HG03097 (cell line): ENCODE measurements at regions not wholly inside any gene's neighbourhood (a gene's known extent, or its start where the extent isn't known, plus 50 kb on each side); places are given as distances from the start of the nearest gene placed in this dataset.
"Not testable (repeated sequence)": the region's sequence is repeated elsewhere in the genome, so short reads cannot be mapped to it uniquely, and the experiment has no call there.

Source experiments
- ATAC-seq: cut with Tn5 transposase; IDR thresholded peaks from one replicate; pipeline ENCODE4 v1.9.1; 2021; ENCODE audit not compliant: unreplicated experiment, low FRiP score

DNA sequence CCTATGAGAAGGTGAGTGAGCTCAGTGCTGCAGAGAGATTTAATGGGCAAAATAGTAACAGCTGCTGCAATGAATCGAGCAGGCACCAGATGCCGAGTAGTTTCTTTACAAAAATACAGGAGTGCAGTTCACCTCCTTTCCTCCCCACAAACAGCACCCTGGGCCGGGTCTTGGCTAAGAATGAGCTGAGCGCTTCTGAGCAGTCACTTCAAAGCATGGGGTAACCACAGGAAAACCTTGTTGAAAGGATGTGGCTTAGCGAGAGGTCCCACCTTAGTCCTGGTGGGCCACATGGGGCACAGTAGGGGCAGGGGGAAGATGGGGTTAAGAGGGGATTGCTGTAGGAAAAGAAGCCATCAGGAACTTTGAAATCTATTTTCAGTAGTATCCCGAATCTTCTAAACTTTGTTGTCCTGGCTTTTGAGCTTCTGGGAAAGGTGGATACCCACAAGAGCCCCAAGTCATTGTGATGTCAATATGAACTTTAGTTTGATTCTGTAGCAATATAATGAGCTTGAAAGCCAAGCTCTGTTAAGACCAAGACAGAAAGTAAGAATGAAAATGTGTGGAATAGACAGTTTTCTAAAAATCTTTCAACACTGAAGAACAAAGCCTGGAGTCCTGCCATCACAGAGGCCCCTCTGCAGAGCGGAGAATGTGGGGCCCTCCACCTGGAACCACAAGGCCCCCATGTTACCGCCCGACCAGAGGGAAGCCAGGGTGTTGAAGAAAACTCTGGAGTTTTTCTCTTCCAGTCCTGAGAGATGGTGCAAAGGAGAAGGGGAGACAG is 101.0 kb upstream of the ZNF236 start:
- ATAC-seq, result no peak

GRCh38 chr18:76720683-76721082 is 101.7 kb upstream of the ZNF236 start:
- no peak for ATAC-seq

DNA sequence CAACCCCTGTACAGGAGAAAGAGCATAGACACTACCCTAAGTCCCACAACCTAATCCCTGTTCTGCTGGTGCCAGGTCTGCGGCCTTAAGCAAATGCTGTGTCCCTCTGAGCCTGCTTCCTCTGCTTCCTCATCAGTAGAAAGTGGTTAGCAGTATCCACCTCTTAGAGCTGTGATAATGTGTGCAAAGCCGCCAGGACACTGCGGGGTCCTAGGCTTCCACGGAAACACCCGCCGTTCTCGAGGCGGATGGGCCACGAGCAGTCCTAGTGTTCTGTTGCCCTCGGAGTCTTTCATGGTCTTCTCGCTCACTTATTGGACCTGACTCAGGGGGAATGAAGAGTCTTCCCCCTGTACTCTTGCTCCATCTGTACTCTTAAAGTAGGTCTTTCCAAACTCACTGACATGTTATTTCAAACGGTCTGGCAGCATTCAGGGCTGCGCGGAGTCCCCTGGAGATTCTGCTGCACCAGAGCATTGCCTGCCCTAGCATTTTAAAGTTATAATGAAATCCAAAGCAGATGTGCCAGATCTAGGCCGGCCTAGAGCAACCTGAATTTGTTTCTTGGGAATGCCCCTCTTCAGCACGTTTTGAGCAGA is 107.2 kb upstream of the ZNF236 start:
- no peak for ATAC-seq

GRCh38 chr18:76713432-76713831 is 108.9 kb upstream of the ZNF236 start:
- ATAC-seq, result no peak

DNA sequence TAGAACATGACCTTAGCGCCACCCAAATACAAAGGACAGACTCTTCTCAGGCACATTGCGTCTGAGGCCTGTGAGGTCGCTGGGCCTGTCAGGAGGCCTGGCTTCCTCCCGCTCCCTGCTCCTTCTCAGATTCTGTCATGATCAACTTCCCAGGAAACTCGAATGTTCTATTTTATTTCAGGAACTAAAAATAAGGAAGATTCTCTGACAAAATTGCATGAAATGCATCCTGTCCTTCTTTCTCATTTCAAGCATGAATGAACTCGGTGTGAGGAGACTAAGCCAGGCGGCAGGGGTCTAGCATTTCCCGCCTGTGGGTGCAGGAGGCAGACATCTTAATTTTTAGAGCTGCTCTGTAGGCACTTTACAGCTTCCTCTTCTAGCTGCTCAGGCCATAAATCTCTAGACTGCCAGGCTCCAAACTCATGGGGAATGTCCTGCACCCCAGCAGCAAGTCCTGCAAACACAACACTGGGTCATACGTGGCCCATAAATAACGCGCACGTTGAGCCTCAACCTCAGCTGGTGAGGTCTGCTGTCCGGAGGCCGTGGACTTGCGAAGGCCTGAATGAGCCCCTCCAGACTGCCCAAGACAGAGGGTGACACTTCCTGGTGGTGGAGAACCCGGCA is 109.7 kb upstream of the ZNF236 start:
- ATAC-seq, result no peak

DNA sequence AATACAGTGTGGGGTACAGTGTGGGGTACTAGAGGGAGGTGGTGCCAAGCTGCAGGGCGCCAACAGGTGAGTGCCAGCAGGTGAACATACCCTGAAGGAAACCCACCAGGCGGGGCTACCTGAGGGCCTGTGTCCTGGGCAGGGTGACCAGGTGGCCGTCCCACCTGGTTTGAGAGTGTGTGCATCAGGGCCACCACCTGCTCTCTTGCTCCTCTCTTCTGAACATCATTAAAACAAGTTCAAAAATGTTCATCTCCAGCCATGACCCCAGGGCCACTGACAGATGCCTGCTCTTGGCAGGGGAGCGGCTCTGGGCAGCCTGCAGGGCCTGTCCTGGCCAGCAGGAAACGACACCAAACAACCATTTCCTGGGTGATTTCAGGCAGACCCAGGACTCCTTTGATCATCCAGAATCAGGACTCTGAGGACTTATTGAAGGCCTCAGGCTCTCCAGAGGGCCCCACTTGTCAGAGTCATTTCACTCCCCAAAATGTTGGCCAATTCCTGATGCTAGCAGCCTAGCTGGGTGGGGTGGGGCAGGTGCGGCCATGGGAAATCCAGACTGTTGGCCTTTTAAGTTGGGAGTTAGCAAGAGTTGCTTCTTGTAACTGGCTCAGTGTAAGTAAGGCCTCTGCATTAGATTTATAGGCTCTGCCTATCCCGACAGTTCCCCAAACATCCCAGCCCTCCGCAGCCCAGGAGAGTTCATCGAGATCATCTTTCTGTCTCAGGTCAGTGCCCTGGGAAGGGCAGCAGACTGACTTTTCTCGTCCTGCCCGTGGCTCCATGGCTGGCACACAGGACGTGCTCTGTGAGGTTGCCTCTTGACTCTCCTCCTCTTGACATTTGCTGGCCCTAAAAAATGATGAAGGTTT is 111.5 kb upstream of the ZNF236 start:
- ATAC-seq, result no peak

DNA sequence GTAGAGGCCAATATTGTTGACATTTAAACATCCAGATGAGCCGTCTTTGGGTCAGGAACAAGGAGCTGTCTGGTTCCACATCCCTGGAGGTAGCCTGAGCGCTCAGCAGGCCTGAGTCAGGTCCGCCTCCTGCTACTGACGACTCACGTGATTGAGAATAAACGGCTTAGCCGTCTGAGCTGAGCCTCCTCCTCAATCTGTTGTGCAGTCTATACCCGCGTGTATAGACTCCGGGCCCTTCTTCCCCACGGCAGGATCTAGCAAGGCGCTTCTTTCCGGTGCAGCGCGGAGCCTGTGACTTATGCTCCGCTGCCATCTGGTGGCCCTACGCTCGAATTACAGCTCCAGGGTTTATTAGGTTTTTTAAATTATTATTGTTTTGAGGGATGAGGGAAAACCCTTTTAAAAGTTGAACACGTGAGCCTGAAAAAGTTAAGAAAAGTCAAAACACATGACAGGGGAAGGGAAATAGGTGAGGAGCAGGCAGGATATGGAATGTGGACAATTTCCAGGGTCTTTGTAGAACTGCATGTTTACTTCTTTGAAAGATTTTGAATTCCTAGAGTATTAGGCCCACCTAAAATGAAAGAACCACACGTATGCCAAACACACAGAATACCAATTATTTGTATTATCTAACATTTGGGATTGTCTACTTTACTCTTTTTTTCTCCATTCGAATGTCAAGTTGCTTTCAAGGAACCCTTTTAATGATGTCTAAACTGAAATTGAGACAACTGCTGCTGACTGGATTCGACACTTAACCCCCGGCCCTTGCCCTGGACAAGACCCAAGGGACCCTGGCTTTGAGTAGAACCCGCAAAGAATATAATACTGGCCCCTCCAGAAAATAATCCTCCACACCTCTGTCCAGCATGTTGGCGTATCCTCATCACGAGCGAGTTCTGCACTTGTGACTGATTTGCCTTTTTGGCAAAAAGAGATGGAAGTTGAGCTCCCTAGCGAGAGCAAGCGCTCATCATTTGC is 112.4 kb upstream of the ZNF236 start:
- no peak for ATAC-seq

GRCh38 chr18:76708722-76709353 is 113.5 kb upstream of the ZNF236 start:
- ATAC-seq, result no peak

DNA sequence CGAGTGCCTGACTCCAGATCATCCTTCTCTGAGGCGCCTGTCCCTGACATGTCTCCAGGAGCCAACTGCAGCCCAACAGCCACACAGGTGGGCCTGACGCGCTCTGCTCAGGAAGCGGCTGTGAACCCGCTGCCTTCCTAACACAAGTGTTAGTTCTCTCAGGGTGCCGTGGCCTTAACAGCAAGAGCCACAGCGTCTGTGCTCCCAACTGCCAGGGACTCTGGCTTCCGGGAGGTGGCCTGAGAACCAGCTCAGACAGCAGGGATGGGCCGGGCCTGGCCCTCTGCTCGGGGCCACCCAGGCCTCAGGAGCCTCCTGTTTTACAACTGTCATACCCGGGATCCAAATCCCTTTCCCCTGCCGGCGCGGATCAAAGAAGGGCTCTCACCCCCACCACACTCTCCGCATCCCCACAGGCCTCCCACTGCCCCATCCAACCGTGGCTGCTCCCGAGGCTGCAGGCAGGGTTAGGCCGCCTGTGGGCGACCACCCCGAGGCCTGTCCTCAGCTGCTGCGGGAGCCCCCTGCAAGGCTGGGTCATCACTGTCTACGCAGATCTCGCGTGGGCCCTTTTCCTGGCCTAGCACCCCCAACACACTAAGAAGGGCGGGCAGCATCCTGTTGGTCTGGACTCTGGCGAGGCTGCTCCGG is 114.2 kb upstream of the ZNF236 start:
- no peak for ATAC-seq

DNA sequence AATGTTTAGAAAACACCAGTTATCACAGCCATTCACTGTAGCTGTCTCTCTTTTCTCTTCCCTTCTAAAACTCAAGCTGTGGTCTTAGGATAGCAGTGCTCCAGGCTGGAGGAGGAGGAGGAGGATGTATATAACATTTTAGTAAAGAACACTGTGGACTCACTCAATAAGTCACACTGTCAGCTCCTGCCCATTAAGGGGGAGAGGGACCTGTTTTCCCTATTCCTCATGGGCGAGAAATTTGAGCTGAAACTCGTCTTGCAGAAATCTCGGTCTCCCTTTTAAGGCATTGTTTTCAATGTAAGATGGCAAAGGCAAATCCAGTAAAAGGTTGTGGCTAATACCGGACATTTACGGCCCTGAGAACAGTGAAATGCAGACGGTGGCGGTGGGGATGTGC is 114.8 kb upstream of the ZNF236 start:
- no peak for ATAC-seq

DNA sequence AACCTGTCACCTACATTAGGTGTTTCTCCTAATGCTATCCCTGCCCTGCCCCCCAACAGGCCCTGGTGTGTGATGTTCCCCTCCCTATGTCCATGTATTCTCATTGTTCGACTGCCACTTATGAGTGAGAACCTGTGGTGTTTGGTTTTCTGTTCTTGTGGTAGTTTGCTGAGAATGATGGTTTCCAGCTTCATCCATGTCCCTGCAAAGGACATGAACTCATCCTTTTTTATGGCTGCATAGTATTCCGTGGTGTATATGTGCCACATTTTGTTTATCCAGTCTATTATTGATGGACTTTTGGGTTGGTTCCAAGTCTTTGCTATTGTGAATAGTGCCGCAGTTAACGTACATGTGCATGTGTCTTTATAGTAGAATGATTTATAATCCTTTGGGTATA is 117.8 kb upstream of the ZNF236 start:
- ATAC-seq, result not testable (repeated sequence)

DNA sequence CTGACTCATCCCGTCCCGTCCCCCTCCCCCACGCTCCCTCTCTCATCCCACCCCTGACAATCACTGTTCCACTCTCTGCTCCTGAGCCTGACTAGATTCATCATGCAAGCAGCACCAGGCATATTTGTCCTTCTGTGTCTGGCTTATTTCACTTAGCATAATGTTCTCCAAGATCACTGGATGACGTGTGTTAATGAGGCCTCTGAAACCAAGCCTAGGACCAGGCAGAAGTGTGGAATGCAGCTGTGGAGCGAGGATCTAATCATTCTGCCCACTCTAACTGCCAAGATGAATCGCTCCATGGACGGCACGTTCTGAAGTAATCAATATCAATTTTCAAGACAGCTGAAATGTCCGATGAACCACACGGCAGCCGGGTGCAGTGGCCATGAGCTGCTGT is 122.4 kb upstream of the ZNF236 start:
- ATAC-seq, result no peak

DNA sequence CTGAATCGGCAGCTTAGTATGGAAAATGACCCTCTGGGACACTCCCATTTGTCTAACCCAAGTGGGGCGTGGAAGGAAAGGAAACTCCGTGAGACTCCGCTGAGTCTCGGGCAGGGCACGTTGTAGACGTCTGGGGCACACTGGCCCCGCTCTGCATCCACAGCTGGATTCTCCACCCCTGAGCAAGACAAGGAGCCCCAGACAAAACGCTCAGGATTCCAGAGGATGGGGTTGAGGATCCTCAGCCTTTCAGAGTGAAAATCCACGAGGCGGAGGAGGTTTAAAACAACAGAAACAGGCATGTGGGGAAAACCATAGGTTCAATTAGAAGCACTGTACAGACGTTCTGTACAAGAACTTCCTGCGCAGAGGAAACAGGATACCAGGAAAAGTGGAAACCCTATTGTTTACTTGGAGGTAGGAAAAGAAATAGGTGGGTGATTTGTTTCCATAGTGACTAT is 124.9 kb upstream of the ZNF236 start:
- no peak for ATAC-seq

DNA sequence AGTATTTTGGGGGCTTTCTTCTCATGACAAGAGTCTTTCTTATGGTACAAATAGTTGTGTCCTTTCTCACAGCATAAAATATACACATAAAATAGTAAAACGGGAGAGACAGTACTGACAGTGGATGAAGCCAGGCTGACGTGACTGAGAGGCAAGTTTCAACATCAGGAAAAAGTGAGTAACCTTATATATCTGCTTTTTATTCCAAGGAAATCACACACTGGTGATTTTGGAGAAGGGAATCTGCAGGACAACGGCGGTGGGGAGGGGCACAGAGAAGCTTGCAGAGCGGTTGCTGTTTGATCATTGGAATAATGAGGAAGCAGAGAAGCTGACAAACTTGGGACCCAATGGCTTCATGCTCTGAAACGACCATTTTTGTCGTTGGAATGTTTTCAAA is 130.6 kb upstream of the ZNF236 start:
- ATAC-seq, result no peak

- ATAC-seq, result no peak
Observed at GRCh38 chr18:76689646-76690264, 132.6 kb upstream of the ZNF236 start.

- no peak for ATAC-seq
Observed at GRCh38 chr18:76688724-76689472, 133.5 kb upstream of the ZNF236 start.

DNA sequence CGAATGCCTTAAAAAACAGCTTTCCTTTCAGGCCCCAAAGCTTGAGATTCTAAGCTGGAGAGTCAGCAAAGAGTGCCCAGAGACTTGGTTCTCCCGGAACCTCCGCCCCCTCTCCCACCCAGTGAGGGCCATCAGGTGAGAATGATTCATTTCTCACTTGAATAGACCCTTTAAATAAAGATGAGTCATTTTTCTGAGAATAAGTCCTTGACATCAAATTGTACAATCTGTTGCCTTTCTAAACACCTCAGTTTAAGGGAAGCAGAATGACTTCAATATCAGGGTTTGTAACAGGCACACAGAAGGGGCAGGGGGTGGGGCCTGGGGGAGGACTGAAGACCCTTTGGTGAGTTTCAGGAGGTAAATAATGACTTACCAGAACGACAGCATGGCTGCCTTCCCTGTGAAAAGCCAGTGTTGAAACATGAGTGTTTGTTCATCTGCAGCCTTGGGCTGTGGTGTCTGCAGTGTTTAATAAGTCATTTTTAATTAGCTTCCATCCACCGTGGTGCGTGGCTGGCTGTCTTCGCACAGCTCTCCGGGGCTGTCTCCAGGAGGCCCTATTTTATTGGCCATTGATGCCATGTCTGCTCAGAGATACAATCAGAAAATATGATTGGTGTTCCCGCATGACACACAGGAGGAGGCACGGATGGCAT is 134.9 kb upstream of the ZNF236 start:
- ATAC-seq, result no peak
